ENCODE measurements at regions not wholly inside any gene's neighbourhood (a gene's known extent, or its start where the extent isn't known, plus 50 kb on each side); places are given as distances from the start of the nearest gene placed in this dataset.

GRCh38 chr7:52958621-52959140 is 76.8 kb upstream of the POM121L12 start:
- no peak overlapping the region for H3K27ac Mint-ChIP-seq
- Histone ChIP-seq H3K4me3 (ENCODE audit: low read length) (no peak overlapping the region), H3K9me3 (ENCODE audit: control insufficient read depth in 2 of 3, low read length in 3 of 3) (peaks cover 0 to 5% (median 0%) of the 10 kb centered on the region in 3 experiments), H3K27ac (ENCODE audit: low read depth, low read length) (no peak overlapping the region), H3K4me1 (ENCODE audit: control insufficient read depth in 2 of 2, insufficient read depth in 2 of 2, low read length in 2 of 2) (no peaks in the 10 kb centered on the region), H3K36me3 (ENCODE audit: control insufficient read depth in 2 of 3, insufficient read depth in 3 of 3, low read length in 3 of 3) (no peaks in the 10 kb centered on the region), H3K27me3 (ENCODE audit: control insufficient read depth in 2 of 2, insufficient read depth in 2 of 2, low read length in 2 of 2) (no peaks in the 10 kb centered on the region)
- H3K36me3 Mint-ChIP-seq = no peaks in the 10 kb centered on the region
- intact Hi-C loops (cut with micrococcal nuclease) = no loop called here
- DNase-seq (no peak), ATAC-seq (no peak)
- CTCF ChIA-PET = no interaction called here
- peaks cover 3 to 36% (median 11%) of the 10 kb centered on the region in 11 donors for H3K9me3 Mint-ChIP-seq
- H3K27me3 Mint-ChIP-seq = no peaks in the 10 kb centered on the region
- H3K4me3 Mint-ChIP-seq = no peak overlapping the region
- POLR2A ChIA-PET = no interaction called here
- H3K4me1 Mint-ChIP-seq = no peaks in the 10 kb centered on the region

GRCh38 chr7:52956379-52956915 is 79.0 kb upstream of the POM121L12 start:
- H3K9me3 Mint-ChIP-seq = peaks cover 0 to 29% (median 9%) of the 10 kb centered on the region in 11 donors
- no peak overlapping the region for H3K27ac ChIP-seq (ENCODE audit: low read depth, low read length)
- H3K9me3 ChIP-seq (ENCODE audit: control insufficient read depth in 2 of 3, low read length in 3 of 3) = peaks cover 0 to 5% (median 0%) of the 10 kb centered on the region in 3 experiments
- no peak for ATAC-seq
- no peak overlapping the region for H3K4me3 ChIP-seq (ENCODE audit: low read length)
- no peak overlapping the region for H3K4me3 Mint-ChIP-seq
- H3K4me1 ChIP-seq (ENCODE audit: control insufficient read depth in 2 of 2, insufficient read depth in 2 of 2, low read length in 2 of 2) = no peaks in the 10 kb centered on the region
- ChIA-PET POLR2A (no interaction called here), CTCF (no interaction called here)
- intact Hi-C loops (cut with micrococcal nuclease) = no loop called here
- no peak for DNase-seq
- no peaks in the 10 kb centered on the region for H3K4me1 Mint-ChIP-seq
- H3K36me3 Mint-ChIP-seq = no peaks in the 10 kb centered on the region
- no peaks in the 10 kb centered on the region for H3K27me3 ChIP-seq (ENCODE audit: control insufficient read depth in 2 of 2, insufficient read depth in 2 of 2, low read length in 2 of 2)
- no peak overlapping the region for H3K27ac Mint-ChIP-seq
- H3K36me3 ChIP-seq (ENCODE audit: control insufficient read depth in 2 of 3, insufficient read depth in 3 of 3, low read length in 3 of 3) = no peaks in the 10 kb centered on the region
- no peaks in the 10 kb centered on the region for H3K27me3 Mint-ChIP-seq

DNA sequence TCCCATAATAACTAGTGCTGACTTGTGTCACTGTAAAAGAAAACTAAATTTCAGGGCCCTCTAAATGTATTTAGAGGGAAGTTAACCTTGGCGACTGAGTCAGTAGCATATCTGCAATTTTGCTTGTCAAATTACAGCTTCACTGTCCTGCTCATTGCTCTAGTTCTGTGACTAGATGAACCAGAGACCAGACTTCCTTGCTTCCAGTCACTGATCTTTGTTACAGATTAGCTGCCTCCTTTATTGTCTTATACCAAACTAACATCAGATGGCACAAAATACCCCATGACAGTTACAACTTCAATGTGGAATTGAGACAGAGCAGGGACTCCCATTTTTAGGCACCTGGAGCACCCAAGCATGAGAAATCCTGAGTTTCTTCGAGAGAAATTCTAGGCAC is 79.9 kb upstream of the POM121L12 start:
- H3K4me3 ChIP-seq (ENCODE audit: low read length) = no peak overlapping the region
- ATAC-seq (no peak), DNase-seq (no peak)
- Mint-ChIP-seq H3K27me3 (no peaks in the 10 kb centered on the region), H3K36me3 (no peaks in the 10 kb centered on the region), H3K9me3 (peaks cover 0 to 29% (median 9%) of the 10 kb centered on the region in 11 donors), H3K4me3 (no peak overlapping the region), H3K4me1 (no peaks in the 10 kb centered on the region), H3K27ac (no peak overlapping the region)
- no peaks in the 10 kb centered on the region for H3K27me3 ChIP-seq (ENCODE audit: control insufficient read depth in 2 of 2, insufficient read depth in 2 of 2, low read length in 2 of 2)
- no peaks in the 10 kb centered on the region for H3K4me1 ChIP-seq (ENCODE audit: control insufficient read depth in 2 of 2, insufficient read depth in 2 of 2, low read length in 2 of 2)
- no peak overlapping the region for H3K27ac ChIP-seq (ENCODE audit: low read depth, low read length)
- CTCF ChIA-PET = no interaction called here
- POLR2A ChIA-PET = no interaction called here
- intact Hi-C loops (cut with micrococcal nuclease) = no loop called here
- H3K36me3 ChIP-seq (ENCODE audit: control insufficient read depth in 2 of 3, insufficient read depth in 3 of 3, low read length in 3 of 3) = no peaks in the 10 kb centered on the region
- peaks cover 0 to 5% (median 0%) of the 10 kb centered on the region in 3 experiments for H3K9me3 ChIP-seq (ENCODE audit: control insufficient read depth in 2 of 3, low read length in 3 of 3)

GRCh38 chr7:52944921-52945320 is 90.5 kb upstream of the POM121L12 start:
- Mint-ChIP-seq H3K9me3 (peaks cover 2 to 27% (median 10%) of the 10 kb centered on the region in 11 donors), H3K4me1 (no peaks in the 10 kb centered on the region), H3K27ac (no peak overlapping the region), H3K4me3 (no peak overlapping the region), H3K36me3 (no peaks in the 10 kb centered on the region), H3K27me3 (no peaks in the 10 kb centered on the region)
- ChIA-PET CTCF (no interaction called here), POLR2A (no interaction called here)
- Histone ChIP-seq H3K36me3 (ENCODE audit: control insufficient read depth in 2 of 3, insufficient read depth in 3 of 3, low read length in 3 of 3) (no peaks in the 10 kb centered on the region), H3K27ac (ENCODE audit: low read depth, low read length) (no peak overlapping the region), H3K9me3 (ENCODE audit: control insufficient read depth in 2 of 3, low read length in 3 of 3) (peaks cover 0 to 6% (median 0%) of the 10 kb centered on the region in 3 experiments), H3K27me3 (ENCODE audit: control insufficient read depth in 2 of 2, insufficient read depth in 2 of 2, low read length in 2 of 2) (no peaks in the 10 kb centered on the region), H3K4me1 (ENCODE audit: control insufficient read depth in 2 of 2, insufficient read depth in 2 of 2, low read length in 2 of 2) (no peaks in the 10 kb centered on the region), H3K4me3 (ENCODE audit: low read length) (no peak overlapping the region)
- ATAC-seq = no peak
- DNase-seq = no peak
- intact Hi-C loops (cut with micrococcal nuclease) = no loop called here

- no peaks in the 10 kb centered on the region for H3K9me3 ChIP-seq (ENCODE audit: control insufficient read depth in 2 of 3, low read length in 3 of 3)
- no peak overlapping the region for H3K4me3 Mint-ChIP-seq
Measured at GRCh38 chr7:52940481-52940880, 95.0 kb upstream of the POM121L12 start.

DNA sequence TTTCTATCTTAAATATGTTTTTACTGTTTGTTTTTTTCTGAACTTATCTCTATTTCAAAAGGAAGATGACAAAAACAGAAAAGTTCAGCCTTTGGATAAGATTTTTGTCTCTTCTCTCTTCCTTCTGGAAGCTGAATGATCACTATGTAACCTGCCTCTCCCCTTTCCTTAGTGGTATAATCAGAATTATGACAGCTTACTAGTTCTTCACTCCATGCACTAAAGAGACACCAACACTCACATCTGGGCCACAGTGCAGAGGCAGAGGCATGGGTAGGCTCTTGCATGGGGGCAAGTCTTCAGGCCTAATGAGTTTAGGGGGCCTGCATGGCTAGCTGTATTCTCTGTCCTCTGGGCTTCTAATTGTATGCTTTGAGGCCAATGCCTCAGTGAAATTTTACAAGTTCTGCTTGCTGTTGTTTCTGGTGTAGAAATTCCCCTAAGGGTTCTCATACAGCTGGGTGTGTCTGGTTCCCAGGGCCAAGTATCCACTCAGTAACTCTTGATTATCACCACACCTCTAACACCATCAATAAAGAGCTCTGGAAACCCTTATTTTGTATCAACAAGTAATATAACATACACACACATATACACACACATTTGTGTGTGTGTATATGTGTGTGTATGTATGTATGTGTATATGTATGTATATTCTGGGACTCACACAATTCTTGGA is 96.8 kb upstream of the POM121L12 start:
- no peaks in the 10 kb centered on the region for H3K4me1 ChIP-seq (ENCODE audit: control insufficient read depth in 2 of 2, insufficient read depth in 2 of 2, low read length in 2 of 2)

More at GRCh38 chr7:52940481-52940880, 95.0 kb upstream of the POM121L12 start:
- Mint-ChIP-seq H3K4me1 (no peaks in the 10 kb centered on the region), H3K36me3 (no peaks in the 10 kb centered on the region), H3K27ac (no peak overlapping the region), H3K27me3 (no peaks in the 10 kb centered on the region), H3K9me3 (peaks cover 0 to 17% (median 8%) of the 10 kb centered on the region in 11 donors)
- DNase-seq (no peak), ATAC-seq (no peak)
- no peaks in the 10 kb centered on the region for H3K36me3 ChIP-seq (ENCODE audit: control insufficient read depth in 2 of 3, insufficient read depth in 3 of 3, low read length in 3 of 3)
- H3K27me3 ChIP-seq (ENCODE audit: control insufficient read depth in 2 of 2, insufficient read depth in 2 of 2, low read length in 2 of 2) = no peaks in the 10 kb centered on the region
- no peak overlapping the region for H3K27ac ChIP-seq (ENCODE audit: low read depth, low read length)
- H3K4me1 ChIP-seq (ENCODE audit: control insufficient read depth in 2 of 2, insufficient read depth in 2 of 2, low read length in 2 of 2) = no peaks in the 10 kb centered on the region
- no peak overlapping the region for H3K4me3 ChIP-seq (ENCODE audit: low read length)
- intact Hi-C loops (cut with micrococcal nuclease) = no loop called here
- POLR2A ChIA-PET = no interaction called here
- CTCF ChIA-PET = no interaction called here

GRCh38 chr7:52936750-52937149 is 98.7 kb upstream of the POM121L12 start:
- CTCF ChIA-PET = no interaction called here
- no peak overlapping the region for H3K27ac ChIP-seq (ENCODE audit: low read depth, low read length)
- DNase-seq (no peak), ATAC-seq (no peak)
- Mint-ChIP-seq H3K36me3 (peaks cover 0 to 4% (median 0%) of the 10 kb centered on the region in 5 donors), H3K4me1 (no peaks in the 10 kb centered on the region), H3K9me3 (peaks cover 0 to 42% (median 21%) of the 10 kb centered on the region in 11 donors), H3K27me3 (no peaks in the 10 kb centered on the region), H3K27ac (no peak overlapping the region), H3K4me3 (no peak overlapping the region)
- no peaks in the 10 kb centered on the region for H3K4me1 ChIP-seq (ENCODE audit: control insufficient read depth in 2 of 2, insufficient read depth in 2 of 2, low read length in 2 of 2)
- H3K4me3 ChIP-seq (ENCODE audit: low read length) = no peak overlapping the region
- POLR2A ChIA-PET = no interaction called here
- intact Hi-C loops (cut with micrococcal nuclease) = no loop called here
- H3K27me3 ChIP-seq (ENCODE audit: control insufficient read depth in 2 of 2, insufficient read depth in 2 of 2, low read length in 2 of 2) = no peaks in the 10 kb centered on the region
- no peaks in the 10 kb centered on the region for H3K36me3 ChIP-seq (ENCODE audit: control insufficient read depth in 2 of 3, insufficient read depth in 3 of 3, low read length in 3 of 3)
- H3K9me3 ChIP-seq (ENCODE audit: control insufficient read depth in 2 of 3, low read length in 3 of 3) = peaks cover 0 to 1% (median 0%) of the 10 kb centered on the region in 3 experiments

More for the DNA sequence above, 96.8 kb upstream of the POM121L12 start:
- intact Hi-C loops (cut with micrococcal nuclease) = no loop called here
- no peak overlapping the region for H3K27ac Mint-ChIP-seq
- CTCF ChIA-PET = no interaction called here
- no peaks in the 10 kb centered on the region for H3K4me1 Mint-ChIP-seq
- Histone ChIP-seq H3K27ac (ENCODE audit: low read depth, low read length) (no peak overlapping the region), H3K27me3 (ENCODE audit: control insufficient read depth in 2 of 2, insufficient read depth in 2 of 2, low read length in 2 of 2) (no peaks in the 10 kb centered on the region), H3K9me3 (ENCODE audit: control insufficient read depth in 2 of 3, low read length in 3 of 3) (no peaks in the 10 kb centered on the region), H3K36me3 (ENCODE audit: control insufficient read depth in 2 of 3, insufficient read depth in 3 of 3, low read length in 3 of 3) (no peaks in the 10 kb centered on the region), H3K4me3 (ENCODE audit: low read length) (no peak overlapping the region)
- POLR2A ChIA-PET = no interaction called here
- H3K9me3 Mint-ChIP-seq = peaks cover 0 to 26% (median 15%) of the 10 kb centered on the region in 11 donors
- H3K4me3 Mint-ChIP-seq = no peak overlapping the region
- DNase-seq (no peak), ATAC-seq (no peak)
- H3K36me3 Mint-ChIP-seq = peaks cover 0 to 2% (median 0%) of the 10 kb centered on the region in 5 donors
- H3K27me3 Mint-ChIP-seq = no peaks in the 10 kb centered on the region
